GM08714 (cell line): ENCODE measurements at regions not wholly inside any gene's neighbourhood (a gene's known extent, or its start where the extent isn't known, plus 50 kb on each side); places are given as distances from the start of the nearest gene placed in this dataset.

Experiments used
- H3K4me3 ChIP-seq: fragments of 200-500 bp; sonication (Bioruptor generic); 2 replicates; pipeline ENCODE4 v1.5.1; 2014; ENCODE audit warnings: mild to moderate bottlenecking, low read length, inconsistent platforms
- ZNF274 ChIP-seq: IDR thresholded peaks from 2 replicates; pipeline ENCODE4 v1.6.1; 2012; ENCODE audit warnings: mild to moderate bottlenecking, low read depth, low read length

DNA sequence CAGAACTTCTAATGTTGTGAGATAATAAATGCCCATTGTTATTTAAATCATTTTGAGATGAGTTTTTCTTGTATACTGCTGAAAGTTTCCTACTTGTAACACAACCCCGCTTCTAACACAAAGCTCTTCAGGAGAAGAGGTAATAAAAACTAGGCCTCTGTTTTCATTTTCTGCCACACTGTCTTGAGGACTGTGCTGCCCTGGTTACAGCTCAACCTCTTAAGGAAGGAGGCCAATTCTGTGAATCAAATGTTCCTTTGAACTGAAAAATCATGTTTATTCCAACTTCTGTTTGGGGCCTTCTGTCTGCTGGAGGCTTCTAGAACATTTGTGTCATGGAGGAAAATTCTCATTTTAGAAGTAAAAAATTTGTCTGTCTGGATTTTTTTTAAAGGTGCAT is 100.3 kb downstream of the LRIG3 start:
- no peak overlapping the region for H3K4me3 ChIP-seq
- no peak for TF ChIP-seq ZNF274
